WERI-Rb-1 (cell line): ENCODE measurements at regions not wholly inside any gene's neighbourhood (a gene's known extent, or its start where the extent isn't known, plus 50 kb on each side); places are given as distances from the start of the nearest gene placed in this dataset.
"Not testable (repeated sequence)": the region's sequence is repeated elsewhere in the genome, so short reads cannot be mapped to it uniquely, and the experiment has no call there.

Experiments
- DNase-seq: peaks from one replicate; pipeline ENCODE4 v3.0.0-alpha.2; 2020
- H3K27ac ChIP-seq: fragments of 250-450 bp; sonication (Bioruptor Pico); 2 replicates; pipeline ENCODE4 v1.5.1; 2020; ENCODE audit warnings: mild to moderate bottlenecking, moderate library complexity
- H3K27me3 ChIP-seq: fragments of 250-450 bp; sonication (Bioruptor Pico); 2 replicates; pipeline ENCODE4 v1.5.1; 2021; ENCODE audit warnings: mild to moderate bottlenecking, low read depth, moderate library complexity; ENCODE audit not compliant: insufficient read depth, severe bottlenecking
- H3K36me3 ChIP-seq: fragments of 250-450 bp; sonication (Bioruptor Pico); 2 replicates; pipeline ENCODE4 v1.5.1; 2020; ENCODE audit warnings: mild to moderate bottlenecking, moderate library complexity
- H3K4me3 ChIP-seq: 2 replicates; pipeline ENCODE4 v1.5.1; 2011; ENCODE audit warnings: low read depth, mild to moderate bottlenecking, control low read depth, low read length
- H3K9me3 ChIP-seq: fragments of 250-450 bp; sonication (Bioruptor Pico); 2 replicates; pipeline ENCODE4 v1.5.1; 2021; ENCODE audit warnings: mild to moderate bottlenecking, moderate library complexity; ENCODE audit not compliant: severe bottlenecking
- TF ChIP-seq, protein P1 (sequence below): IDR thresholded peaks from 2 replicates; pipeline ENCODE4 v1.5.1; 2011; ENCODE audit warnings: low read depth, mild to moderate bottlenecking, control low read depth, inconsistent platforms, low read length

DNA sequence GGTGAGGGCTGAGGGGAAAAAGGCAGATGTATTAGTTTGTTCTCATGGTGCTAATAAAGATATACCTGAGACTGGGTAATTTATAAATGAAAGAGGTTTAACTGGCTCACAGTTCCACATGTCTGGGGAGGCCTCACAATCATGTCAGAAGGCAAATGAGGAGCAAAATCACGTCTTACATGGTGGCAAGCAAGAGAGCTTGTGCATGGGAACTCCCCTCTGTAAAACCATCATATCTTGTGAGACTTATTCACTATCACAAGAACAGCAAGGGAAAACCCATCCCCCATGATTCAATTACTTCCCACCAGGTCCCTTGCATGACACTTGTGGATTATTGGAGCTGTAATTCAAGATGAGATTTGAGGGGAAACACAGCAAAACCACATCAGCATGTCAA lies 1220.9 kb downstream of the GALC start:
- TF ChIP-seq, protein P1, sequence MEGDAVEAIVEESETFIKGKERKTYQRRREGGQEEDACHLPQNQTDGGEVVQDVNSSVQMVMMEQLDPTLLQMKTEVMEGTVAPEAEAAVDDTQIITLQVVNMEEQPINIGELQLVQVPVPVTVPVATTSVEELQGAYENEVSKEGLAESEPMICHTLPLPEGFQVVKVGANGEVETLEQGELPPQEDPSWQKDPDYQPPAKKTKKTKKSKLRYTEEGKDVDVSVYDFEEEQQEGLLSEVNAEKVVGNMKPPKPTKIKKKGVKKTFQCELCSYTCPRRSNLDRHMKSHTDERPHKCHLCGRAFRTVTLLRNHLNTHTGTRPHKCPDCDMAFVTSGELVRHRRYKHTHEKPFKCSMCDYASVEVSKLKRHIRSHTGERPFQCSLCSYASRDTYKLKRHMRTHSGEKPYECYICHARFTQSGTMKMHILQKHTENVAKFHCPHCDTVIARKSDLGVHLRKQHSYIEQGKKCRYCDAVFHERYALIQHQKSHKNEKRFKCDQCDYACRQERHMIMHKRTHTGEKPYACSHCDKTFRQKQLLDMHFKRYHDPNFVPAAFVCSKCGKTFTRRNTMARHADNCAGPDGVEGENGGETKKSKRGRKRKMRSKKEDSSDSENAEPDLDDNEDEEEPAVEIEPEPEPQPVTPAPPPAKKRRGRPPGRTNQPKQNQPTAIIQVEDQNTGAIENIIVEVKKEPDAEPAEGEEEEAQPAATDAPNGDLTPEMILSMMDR, result no peak
- Histone ChIP-seq H3K27ac (no peak overlapping the region), H3K36me3 (no peaks in the 10 kb centered on the region), H3K4me3 (no peak overlapping the region), H3K27me3 (no peaks in the 10 kb centered on the region), H3K9me3 (no peaks in the 10 kb centered on the region)
- no peak for DNase-seq

DNA sequence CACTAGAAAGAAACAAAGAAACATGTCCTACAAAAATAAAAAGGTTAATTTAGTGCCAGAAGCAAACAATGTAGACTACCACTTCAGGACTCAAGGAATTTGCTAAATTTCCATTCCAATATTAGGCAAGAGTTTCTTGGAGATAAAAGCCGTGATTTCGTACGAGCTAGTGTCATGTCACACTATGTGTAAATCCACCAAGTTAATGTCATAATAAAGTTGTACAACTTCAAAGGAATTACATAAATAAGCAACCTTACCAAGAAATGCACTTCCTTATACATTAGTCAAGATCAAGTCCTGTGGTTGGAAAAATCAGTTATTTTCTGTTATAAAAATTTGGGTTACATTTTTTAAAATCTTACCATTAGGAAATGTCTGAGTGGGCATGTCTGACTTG lies 1222.8 kb downstream of the GALC start:
- TF ChIP-seq, protein P1, result no peak
- H3K4me3 ChIP-seq, result no peak overlapping the region
- H3K36me3 ChIP-seq, result no peaks in the 10 kb centered on the region
- no peaks in the 10 kb centered on the region for H3K9me3 ChIP-seq
- H3K27ac ChIP-seq, result no peak overlapping the region
- no peak for DNase-seq
- H3K27me3 ChIP-seq, result no peaks in the 10 kb centered on the region

DNA sequence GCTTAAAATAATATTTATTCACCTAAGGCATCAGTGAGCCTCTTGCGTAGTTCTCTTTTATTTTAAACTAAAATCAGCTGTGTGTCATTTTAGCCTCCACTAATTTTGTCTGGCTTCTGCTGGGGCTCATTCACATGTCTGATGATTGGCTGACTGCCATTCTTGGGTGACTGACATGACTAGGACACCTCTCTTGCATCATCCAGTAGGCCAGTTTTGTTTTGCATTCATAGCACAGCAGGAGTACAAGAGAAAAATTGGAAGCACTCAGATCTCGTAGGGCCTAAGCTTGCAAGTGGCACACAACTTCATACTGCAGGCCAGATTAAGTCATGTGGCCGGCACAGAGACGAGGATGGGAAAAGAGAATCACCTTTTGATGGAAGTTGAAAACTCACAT lies 1226.5 kb downstream of the GALC start:
- TF ChIP-seq, protein P1, result no peak
- Histone ChIP-seq H3K9me3 (no peaks in the 10 kb centered on the region), H3K27ac (no peak overlapping the region), H3K36me3 (no peaks in the 10 kb centered on the region), H3K4me3 (no peak overlapping the region), H3K27me3 (no peaks in the 10 kb centered on the region)
- DNase-seq, result no peak

DNA sequence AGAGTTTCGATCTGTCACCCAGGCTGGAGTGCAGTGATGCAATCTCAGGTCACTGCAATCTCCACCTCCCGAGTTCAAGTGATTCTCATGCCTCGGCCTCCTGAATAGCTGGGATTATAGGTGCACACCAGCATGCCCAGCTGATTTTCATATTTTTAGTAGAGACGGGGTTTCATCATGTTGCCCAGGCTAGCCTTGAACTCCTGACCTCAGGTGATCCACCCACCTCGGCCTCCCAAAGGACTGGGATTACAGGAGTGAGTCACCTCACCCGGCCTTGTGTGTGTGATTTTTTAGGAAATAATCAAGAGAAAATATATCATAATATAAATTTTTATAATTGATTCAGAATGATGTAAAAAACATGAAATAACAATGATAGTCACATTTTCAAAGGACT lies 1231.4 kb downstream of the GALC start:
- Histone ChIP-seq H3K36me3 (no peaks in the 10 kb centered on the region), H3K4me3 (no peak overlapping the region), H3K27me3 (no peaks in the 10 kb centered on the region), H3K9me3 (no peaks in the 10 kb centered on the region), H3K27ac (no peak overlapping the region)
- TF ChIP-seq, protein P1, result no peak
- no peak for DNase-seq

DNA sequence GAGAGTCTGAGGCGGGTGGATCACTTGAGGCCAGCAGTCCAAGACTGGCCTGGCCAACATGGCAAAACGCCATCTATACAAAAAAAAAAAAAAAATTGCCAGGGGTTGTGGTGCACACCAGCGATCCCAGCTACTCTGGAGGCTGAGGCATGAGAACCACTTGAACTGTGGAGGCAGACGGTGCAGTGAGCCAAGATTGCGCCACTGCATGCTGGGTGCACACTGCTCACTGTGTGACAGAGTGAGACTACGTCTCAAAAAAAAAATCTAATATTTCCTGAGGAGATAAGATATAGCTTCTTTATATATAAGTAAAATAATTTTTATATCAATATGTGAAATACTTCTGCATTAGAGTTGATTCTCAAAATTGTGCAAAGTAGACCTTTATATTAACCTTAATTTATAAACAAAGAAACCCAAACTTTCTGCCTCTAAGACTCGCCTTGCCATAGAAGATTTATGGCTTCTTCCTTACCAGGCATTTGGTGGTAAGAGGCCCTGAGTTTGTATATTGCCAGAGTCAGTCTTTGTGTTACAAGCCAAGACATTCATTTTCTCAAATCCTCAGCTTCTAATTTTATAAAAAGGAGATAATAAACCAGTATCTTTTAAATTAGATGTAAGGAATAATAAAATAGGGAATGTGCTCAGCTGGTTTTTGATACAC lies 1226.7 kb downstream of the FLRT2 start:
- no peak for DNase-seq
- Histone ChIP-seq H3K27me3 (no peaks in the 10 kb centered on the region), H3K36me3 (no peaks in the 10 kb centered on the region), H3K27ac (no peak overlapping the region), H3K4me3 (no peak overlapping the region), H3K9me3 (no peaks in the 10 kb centered on the region)
- TF ChIP-seq, protein P1, result no peak

DNA sequence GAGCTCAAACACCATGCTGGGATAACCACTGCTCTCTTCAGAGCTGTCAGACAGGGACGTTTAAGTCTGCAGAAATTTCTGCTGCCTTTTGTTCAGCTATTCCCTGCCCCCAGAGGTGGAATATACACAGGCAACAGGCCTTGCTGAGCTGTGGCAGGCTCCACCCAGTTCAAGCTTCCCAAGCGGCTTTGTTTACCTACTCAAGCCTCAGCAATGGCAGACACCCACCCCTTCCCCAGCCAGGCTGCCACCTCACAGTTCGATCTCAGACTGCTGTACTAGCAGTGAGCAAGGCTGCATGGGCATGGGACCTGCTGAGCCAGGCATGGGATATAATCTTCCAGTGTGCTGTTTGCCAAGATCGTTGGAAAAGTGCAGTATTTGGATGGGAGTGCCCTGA lies 1220.5 kb downstream of the FLRT2 start:
- not testable (repeated sequence) for H3K27me3 ChIP-seq, H3K27ac ChIP-seq, H3K36me3 ChIP-seq, H3K9me3 ChIP-seq, DNase-seq, H3K4me3 ChIP-seq
